Peyer's patch (tissue), 4 donors: ENCODE measurements at regions not wholly inside any gene's neighbourhood (a gene's known extent, or its start where the extent isn't known, plus 50 kb on each side); places are given as distances from the start of the nearest gene placed in this dataset.

Experiments
- POLR2A ChIP-seq, 2 donors: fragments of 450-650 bp; IDR thresholded peaks; one replicate each; pipeline ENCODE4 v1.5.1; 2017; ENCODE audit warnings: antibody characterized with exemption in 2 of 2, mild to moderate bottlenecking in 2 of 2, moderate library complexity in 2 of 2
- TF ChIP-seq, protein P1 (sequence below), 6 experiments: fragments of 450-650 bp in 4 of 6; fragments of 200-600 bp in 2 of 6; sonication (generic) in 1 of 6; IDR thresholded peaks; one replicate each; pipeline ENCODE4 v1.5.1; 2017 to 2019; ENCODE audit warnings: antibody characterized with exemption in 6 of 6, mild to moderate bottlenecking in 3 of 6, moderate library complexity in 1 of 6

- TF ChIP-seq, protein P1, sequence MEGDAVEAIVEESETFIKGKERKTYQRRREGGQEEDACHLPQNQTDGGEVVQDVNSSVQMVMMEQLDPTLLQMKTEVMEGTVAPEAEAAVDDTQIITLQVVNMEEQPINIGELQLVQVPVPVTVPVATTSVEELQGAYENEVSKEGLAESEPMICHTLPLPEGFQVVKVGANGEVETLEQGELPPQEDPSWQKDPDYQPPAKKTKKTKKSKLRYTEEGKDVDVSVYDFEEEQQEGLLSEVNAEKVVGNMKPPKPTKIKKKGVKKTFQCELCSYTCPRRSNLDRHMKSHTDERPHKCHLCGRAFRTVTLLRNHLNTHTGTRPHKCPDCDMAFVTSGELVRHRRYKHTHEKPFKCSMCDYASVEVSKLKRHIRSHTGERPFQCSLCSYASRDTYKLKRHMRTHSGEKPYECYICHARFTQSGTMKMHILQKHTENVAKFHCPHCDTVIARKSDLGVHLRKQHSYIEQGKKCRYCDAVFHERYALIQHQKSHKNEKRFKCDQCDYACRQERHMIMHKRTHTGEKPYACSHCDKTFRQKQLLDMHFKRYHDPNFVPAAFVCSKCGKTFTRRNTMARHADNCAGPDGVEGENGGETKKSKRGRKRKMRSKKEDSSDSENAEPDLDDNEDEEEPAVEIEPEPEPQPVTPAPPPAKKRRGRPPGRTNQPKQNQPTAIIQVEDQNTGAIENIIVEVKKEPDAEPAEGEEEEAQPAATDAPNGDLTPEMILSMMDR (IDR thresholded peaks at IDR 0.05): no peak
- TF ChIP-seq POLR2A (IDR thresholded peaks at IDR 0.05): no peak
These were observed 95.7 kb upstream of the CD53 start for GRCh38 chr1:110777228-110777627.
